Left lung (tissue), 4 donors: ENCODE measurements at regions not wholly inside any gene's neighbourhood (a gene's known extent, or its start where the extent isn't known, plus 50 kb on each side); places are given as distances from the start of the nearest gene placed in this dataset.

ENCODE experiments used
- ATAC-seq: fragments of 200-7000 bp; cut with Tn5 transposase; one replicate; pipeline ENCODE4 v1.9.1; 2020; ENCODE audit warnings: moderate library complexity
- DNase-seq, 4 donors: peaks; one replicate each; pipeline ENCODE4 v3.0.0-alpha.2; 2013 to 2020
- H3K27ac ChIP-seq, 2 donors: fragments of 200-600 bp; sonication (generic) in 1 of 2; one replicate each; pipeline versions ENCODE4 v1.5.0 to v1.8.0; 2020 to 2021
- H3K27me3 ChIP-seq, 2 donors: fragments of 200-600 bp; sonication (generic) in 1 of 2; one replicate each; pipeline versions ENCODE4 v1.5.0 to v1.8.0; 2020 to 2021
- H3K36me3 ChIP-seq, 2 donors: fragments of 200-600 bp; sonication (generic) in 1 of 2; one replicate each; pipeline versions ENCODE4 v1.5.0 to v1.8.0; 2020 to 2021
- H3K4me1 ChIP-seq, 2 donors: fragments of 200-600 bp; one replicate each; pipeline ENCODE4 v1.8.0; 2021
- H3K4me3 ChIP-seq, 2 donors: fragments of 200-600 bp; sonication (generic) in 1 of 2; one replicate each; pipeline versions ENCODE4 v1.5.0 to v1.8.0; 2020 to 2021; ENCODE audit warnings: mild to moderate bottlenecking in 1 of 2
- H3K9me3 ChIP-seq, 2 donors: fragments of 200-600 bp; sonication (generic) in 1 of 2; one replicate each; pipeline versions ENCODE4 v1.5.0 to v1.8.0; 2020 to 2021
- intact Hi-C, 2 donors: fragments of 100-400 bp; cut with DNase I; formaldehyde crosslinking; loops; one replicate each; pipeline versions ENCODE4 v1.11.2 to v1.14.2; 2022
- TF ChIP-seq, protein P1 (sequence below), 2 donors: fragments of 200-600 bp; sonication (generic) in 1 of 2; IDR thresholded peaks; one replicate each; pipeline versions ENCODE4 v1.5.0 to v1.8.0; 2021; ENCODE audit warnings: antibody characterized with exemption in 2 of 2
- donor health status: DM: no; HTN: yes; CAD: no.
- donor health status: DM: no; HTN: no; CAD: no.

- Histone ChIP-seq H3K4me3 (no peak overlapping the region), H3K27ac (no peak overlapping the region), H3K9me3 (no peaks in the 10 kb centered on the region), H3K27me3 (no peaks in the 10 kb centered on the region), H3K36me3 (no peaks in the 10 kb centered on the region), H3K4me1 (peaks cover 0 to 6% of the 10 kb centered on the region in 2 donors)
- TF ChIP-seq, protein P1, sequence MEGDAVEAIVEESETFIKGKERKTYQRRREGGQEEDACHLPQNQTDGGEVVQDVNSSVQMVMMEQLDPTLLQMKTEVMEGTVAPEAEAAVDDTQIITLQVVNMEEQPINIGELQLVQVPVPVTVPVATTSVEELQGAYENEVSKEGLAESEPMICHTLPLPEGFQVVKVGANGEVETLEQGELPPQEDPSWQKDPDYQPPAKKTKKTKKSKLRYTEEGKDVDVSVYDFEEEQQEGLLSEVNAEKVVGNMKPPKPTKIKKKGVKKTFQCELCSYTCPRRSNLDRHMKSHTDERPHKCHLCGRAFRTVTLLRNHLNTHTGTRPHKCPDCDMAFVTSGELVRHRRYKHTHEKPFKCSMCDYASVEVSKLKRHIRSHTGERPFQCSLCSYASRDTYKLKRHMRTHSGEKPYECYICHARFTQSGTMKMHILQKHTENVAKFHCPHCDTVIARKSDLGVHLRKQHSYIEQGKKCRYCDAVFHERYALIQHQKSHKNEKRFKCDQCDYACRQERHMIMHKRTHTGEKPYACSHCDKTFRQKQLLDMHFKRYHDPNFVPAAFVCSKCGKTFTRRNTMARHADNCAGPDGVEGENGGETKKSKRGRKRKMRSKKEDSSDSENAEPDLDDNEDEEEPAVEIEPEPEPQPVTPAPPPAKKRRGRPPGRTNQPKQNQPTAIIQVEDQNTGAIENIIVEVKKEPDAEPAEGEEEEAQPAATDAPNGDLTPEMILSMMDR (IDR thresholded peaks at IDR 0.05), result no peak
- intact Hi-C loops, result no loop called here
- ATAC-seq, result no peak
- no peak for DNase-seq
Observed at GRCh38 chr16:66258916-66259845, 107.3 kb upstream of the CDH5 start.

DNA sequence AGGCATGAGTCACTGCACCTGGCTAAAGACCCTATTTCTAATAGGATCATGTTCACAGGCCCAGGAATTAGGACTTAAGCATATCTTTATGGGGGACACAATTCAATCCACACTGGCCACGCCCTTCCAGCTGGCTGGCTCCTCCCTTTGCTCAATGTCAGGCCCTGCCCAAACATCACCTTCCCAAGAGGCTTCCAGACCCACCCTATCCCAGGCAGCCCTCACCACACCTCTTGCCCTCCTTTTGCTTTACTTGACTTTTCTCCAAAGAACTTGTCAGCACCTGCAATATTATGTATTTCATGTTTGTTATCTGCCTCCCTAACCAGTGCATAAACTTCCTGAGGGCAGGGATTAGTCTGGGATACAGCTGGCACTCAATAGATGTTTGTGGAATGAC lies 109.6 kb upstream of the CDH5 start:
- intact Hi-C loops, result no loop called here
- no peaks in the 10 kb centered on the region for H3K36me3 ChIP-seq
- H3K4me1 ChIP-seq, result peaks cover 0 to 3% of the 10 kb centered on the region in 2 donors
- no peak for DNase-seq
- H3K27ac ChIP-seq, result no peak overlapping the region
- H3K27me3 ChIP-seq, result no peaks in the 10 kb centered on the region
- no peak for ATAC-seq
- no peaks in the 10 kb centered on the region for H3K9me3 ChIP-seq
- TF ChIP-seq, protein P1 (IDR thresholded peaks at IDR 0.05), result no peak
- H3K4me3 ChIP-seq, result no peak overlapping the region

DNA sequence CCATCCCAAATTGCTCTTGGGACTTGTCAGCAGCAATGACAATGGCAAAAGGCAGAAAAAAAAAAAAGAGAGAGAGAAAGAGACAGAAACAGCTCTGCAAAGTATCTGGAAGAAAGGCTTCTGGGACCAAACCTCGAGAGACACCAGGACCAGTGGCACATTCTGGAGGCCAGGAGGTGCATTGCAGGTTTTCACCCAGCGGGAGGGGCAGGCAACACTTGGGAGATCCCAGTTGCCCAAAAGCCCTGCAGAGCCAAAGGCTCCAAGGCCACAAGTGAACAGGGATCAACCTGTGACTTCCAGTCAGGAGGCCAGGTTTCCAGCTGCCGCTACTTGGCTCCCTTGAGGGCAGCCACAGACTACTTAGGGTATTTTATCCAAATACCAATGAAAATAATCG lies 110.8 kb upstream of the CDH5 start:
- peaks cover 0 to 7% of the 10 kb centered on the region in 2 donors for H3K4me1 ChIP-seq
- no peaks in the 10 kb centered on the region for H3K36me3 ChIP-seq
- H3K4me3 ChIP-seq, result no peak overlapping the region
- TF ChIP-seq, protein P1 (IDR thresholded peaks at IDR 0.05), result no peak
- intact Hi-C loops, result no loop called here
- ATAC-seq, result no peak
- H3K9me3 ChIP-seq, result no peaks in the 10 kb centered on the region
- no peak overlapping the region for H3K27ac ChIP-seq
- H3K27me3 ChIP-seq, result no peaks in the 10 kb centered on the region
- DNase-seq, result no peak

GRCh38 chr16:66254751-66255150 lies 111.7 kb upstream of the CDH5 start:
- TF ChIP-seq, protein P1 (IDR thresholded peaks at IDR 0.05), result no peak
- Histone ChIP-seq H3K27me3 (no peaks in the 10 kb centered on the region), H3K27ac (no peak overlapping the region), H3K9me3 (no peaks in the 10 kb centered on the region), H3K4me3 (no peak overlapping the region), H3K36me3 (no peaks in the 10 kb centered on the region), H3K4me1 (peaks cover 0 to 7% of the 10 kb centered on the region in 2 donors)
- DNase-seq, result no peak
- intact Hi-C loops, result no loop called here
- ATAC-seq, result no peak

GRCh38 chr16:66254106-66254505 lies 112.4 kb upstream of the CDH5 start:
- DNase-seq (no peak), ATAC-seq (no peak)
- Histone ChIP-seq H3K27ac (no peak overlapping the region), H3K4me1 (peaks cover 0 to 7% of the 10 kb centered on the region in 2 donors), H3K4me3 (no peak overlapping the region), H3K9me3 (no peaks in the 10 kb centered on the region), H3K36me3 (no peaks in the 10 kb centered on the region), H3K27me3 (no peaks in the 10 kb centered on the region)
- TF ChIP-seq, protein P1 (IDR thresholded peaks at IDR 0.05), result no peak
- intact Hi-C loops, result no loop called here
